GM21515 (cell line): ENCODE measurements at regions not wholly inside any gene's neighbourhood (a gene's known extent, or its start where the extent isn't known, plus 50 kb on each side); places are given as distances from the start of the nearest gene placed in this dataset.

Source experiments
- ATAC-seq: cut with Tn5 transposase; IDR thresholded peaks from one replicate; pipeline ENCODE4 v1.9.1; 2021; ENCODE audit not compliant: unreplicated experiment

DNA sequence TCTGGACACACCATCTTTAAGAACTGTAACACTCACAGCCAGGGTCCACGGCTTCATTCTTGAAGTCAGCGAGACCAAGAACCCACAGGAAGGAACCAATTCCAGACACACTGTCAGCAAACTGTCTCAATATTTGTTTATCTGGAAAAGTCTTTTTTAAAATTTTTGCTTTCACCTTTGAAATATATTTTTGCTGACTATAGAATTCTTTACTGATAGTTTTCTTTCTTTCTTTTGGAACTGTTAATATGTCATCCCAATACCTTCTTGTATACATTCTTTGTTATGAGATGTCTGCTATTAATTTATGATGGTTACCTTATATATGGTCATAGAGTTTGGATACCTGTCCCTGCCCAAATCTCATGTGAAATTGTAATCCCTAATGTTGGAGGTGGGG, 145.1 kb upstream of the IRX4 start:
- no peak for ATAC-seq

DNA sequence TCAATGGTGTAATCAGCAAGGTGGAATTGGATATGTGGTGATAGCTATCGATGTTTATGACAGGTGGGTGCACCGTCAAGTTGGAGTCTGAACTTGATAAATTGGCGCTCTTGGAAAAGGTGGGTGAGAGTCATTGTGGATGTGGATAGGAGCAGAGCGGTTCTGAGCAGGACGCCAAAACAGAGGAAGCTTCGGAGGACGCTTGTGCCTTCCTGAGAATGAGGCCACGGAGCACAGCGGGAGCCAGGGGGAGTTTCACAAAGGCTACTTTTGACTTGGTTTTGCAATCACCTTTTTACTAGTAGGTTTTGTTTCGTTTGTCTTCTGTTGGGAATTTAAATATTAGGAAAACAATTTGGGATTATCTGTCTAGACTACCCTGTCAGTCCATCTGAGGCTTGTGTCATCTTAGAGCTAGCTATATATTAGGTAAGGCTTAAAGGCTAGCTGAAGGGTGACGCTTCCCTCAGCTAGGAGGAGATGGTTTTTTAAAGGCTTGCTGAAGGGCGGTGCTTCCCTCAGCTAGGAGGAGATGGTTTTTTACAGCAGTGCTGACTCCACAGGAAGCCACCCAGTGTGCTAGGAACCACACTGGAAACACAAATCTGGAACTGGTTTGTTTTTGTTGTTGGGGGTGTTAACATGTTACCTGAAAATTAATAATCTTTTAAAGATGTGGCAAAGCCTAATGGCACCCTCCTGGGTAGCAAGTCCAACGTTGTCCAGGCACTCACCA, 142.4 kb upstream of the IRX4 start:
- ATAC-seq: no peak

DNA sequence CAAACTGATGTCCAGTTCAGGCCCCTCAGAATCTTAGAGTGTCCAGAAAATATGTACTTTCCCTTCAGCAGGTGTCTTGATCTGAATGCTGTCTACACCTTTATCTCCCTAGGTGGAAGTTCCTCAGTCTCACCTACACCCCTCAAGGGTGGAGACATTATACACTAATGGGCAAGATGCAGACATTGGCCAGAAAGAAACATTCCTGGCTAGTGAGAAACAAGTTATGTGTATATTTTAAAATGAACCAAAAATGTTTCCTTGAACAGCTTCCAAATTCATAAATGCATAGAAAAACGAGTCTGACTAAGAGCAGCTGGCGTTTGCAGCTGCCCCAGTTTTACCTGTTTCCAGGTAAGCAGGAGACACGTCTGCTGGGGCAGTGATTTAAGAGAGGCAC, 140.5 kb upstream of the IRX4 start:
- ATAC-seq: no peak

DNA sequence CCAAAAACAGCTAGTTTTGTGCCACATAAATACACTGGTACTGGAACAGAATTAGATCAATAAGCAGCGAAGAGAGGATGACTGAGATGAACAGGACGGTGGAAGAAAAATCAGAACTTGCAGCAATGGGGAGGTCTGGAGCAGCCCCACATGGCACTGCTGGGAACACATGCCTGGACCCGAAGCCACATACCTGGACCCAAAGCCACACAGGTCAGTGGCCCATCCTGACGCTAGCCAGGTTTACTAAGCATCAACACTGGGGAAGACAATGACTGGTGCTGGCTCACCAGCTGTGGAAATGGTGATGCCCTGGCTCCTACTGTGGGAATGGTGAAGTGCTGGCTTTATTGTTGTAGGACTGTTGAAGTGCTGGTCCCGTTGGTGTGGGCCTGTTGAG, 139.7 kb upstream of the IRX4 start:
- no peak for ATAC-seq

DNA sequence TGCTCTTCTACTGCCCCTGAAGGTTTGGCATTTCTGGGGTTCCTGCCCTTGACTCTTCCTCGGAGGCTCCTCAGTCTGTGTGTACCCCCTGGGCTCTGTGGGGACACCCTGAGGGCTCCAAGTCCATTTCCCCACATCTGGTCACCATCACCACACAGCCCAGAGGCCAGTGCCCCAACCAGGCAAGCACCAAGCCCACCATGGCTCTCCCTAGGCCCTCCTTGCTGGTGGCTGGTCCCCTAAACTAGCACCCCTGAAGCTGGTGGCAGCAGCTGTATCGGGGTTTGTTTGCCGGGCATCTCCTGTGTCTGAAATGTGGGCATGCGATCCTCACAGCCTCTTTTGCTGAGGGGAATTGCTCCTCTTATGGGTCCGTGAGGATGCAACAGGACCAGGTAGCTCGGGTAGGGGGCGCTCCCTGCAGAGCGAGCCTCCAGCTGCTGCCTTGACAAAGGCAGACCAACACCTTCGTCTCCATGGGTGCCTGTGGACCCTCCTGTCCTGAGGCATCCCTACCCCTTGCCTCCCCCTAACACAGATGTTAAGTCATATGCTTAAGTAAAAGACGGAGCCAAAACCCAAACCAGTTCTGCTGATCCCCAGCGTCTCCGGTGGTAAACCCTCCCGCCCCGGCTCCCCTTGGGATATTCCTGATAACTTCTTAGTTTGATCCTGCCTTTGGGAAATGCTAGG, 138.9 kb upstream of the IRX4 start:
- ATAC-seq: no peak

DNA sequence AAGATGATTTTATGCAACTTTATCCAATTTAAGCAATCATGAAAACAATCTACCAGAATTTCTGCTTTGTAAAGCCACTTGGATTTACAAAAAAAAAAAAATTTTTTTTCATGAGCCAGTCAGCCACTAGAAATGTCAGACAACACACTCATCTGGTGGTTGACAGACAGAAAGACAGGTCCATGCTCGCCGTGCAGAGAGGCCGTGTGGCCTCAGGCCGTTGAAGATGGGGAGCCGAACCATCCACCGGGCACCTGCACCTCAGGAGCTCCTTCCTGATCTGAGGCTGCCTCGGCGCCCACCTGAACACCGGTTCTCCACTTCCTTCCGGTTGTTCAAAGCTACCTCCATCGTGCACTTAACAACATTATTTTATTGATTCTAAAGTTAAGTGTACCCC, 138.0 kb upstream of the IRX4 start:
- ATAC-seq: no peak

DNA sequence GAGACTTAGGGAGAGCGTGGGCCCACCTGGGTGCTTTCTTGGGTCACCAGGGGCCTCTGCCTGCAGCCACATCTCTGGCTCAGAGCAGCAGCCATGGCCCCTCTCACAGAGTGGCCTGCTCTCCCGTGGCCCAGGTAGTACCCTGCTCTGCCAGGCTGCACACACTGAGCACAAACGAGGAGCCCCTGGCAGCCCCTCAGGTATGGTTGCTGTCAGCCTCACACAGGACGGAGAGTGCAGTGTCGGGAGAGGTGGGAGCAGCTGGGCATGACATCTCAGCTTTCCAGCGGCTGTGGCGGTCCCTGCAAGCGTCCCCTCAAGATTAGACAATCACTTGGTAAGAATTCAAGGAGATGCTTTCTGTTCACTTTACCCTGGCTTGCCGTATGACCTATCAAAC, 137.0 kb upstream of the IRX4 start:
- no peak for ATAC-seq

DNA sequence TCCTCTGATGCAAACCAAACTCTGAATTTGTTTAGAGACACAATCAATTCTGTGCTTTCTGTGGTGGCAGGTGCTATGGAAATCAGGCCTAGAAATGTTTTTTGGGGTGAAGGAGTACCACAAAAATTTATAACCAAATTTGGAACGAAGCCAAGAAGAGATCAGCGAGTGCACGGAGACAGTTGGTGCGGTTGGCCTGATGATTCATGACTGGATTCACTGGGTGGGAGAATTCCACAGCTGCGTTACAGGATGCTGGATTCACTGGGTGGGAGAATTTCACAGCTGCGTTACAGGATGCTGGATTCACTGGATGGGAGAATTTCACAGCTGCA, 135.6 kb upstream of the IRX4 start:
- ATAC-seq: no peak

DNA sequence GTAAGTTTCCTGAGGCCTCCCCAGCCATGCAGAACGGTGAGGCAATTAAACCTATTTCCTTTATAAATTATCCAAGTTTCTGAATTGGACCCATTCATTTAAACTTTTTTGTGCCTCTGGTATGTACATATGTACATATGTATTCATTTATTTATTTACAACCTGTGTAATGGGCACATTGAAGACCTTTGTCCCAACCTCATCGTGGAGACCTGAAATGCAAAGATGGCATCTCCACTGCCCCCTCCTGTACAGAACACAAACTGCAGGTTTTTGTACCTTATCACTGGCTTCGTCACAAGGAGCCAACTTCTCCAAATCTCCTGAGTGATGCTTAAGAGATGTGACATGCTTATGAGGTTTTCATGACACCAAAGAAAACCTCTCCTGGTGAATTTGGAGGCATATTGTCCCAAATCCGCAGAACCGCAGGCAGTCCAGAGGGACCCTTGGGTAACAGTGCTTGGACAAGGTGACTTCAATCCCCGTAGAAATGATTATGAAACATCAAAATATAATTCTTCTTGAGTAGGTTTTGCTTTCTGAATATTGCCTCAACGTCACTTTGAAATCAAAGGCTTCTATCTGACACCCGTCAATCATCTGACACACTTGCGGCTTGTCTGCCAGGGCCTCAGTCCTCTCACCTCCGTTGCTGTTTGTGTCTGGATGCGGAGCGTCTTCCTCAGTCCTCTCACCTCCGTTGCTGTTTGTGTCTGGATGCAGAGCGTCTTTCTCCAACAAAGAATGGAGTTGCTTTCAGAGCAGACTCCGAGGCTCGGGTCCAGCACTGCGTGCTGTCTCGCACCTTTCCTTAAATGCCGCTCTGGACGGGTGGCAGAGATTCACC, 135.0 kb upstream of the IRX4 start:
- no peak for ATAC-seq

DNA sequence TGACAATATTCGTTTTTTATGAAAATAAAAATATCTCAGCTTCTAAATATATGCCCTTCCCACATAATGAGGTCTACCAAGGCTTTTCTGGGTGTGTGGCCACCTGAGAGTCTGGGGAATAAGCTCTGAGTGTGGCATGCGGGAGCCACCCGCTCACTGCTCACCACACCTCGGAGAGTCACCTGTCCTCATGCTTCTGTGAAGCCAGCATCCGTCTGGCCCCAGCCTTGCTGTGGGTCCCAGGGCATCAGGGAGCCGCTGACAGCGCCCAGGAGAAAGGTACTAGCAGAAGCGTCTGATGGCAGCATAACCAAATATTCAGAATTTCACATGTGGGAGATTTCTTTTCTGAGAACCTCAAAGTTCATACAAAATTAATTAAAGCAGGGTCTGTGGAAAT, 133.2 kb upstream of the IRX4 start:
- ATAC-seq: no peak

DNA sequence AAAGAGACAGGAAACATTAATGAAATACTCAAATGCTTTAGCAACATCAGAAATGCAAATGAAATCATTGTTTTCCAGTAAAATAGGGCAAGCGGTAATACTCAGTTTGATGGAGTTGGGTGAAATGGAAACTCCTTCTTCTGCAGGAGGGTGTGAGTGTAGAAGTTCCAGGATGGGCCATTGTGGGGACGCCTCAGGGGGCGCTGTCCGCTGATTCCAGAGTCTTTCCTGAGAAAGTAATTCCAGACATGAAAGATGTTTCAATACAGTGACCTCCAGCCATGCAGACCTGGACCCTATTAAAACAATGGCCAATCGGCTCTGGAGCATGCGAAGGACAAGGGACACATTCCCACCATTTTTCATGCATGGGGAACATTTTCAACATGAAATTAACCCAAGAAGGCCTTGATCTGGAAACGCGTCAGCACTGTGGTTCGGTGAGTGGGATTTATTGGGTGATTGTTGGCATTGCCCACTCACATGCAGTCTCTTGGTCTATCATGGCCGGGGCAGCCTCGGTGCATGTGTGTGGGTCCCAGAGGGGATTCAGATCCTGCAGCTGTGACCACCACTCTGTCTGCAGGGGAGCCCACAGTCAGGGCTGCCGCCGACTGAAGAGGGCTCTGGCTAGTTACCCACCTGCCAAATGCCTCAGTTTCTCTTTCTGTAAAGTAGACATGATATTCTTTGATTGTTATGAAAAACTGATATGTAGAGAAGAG, 132.6 kb upstream of the IRX4 start:
- no peak for ATAC-seq

DNA sequence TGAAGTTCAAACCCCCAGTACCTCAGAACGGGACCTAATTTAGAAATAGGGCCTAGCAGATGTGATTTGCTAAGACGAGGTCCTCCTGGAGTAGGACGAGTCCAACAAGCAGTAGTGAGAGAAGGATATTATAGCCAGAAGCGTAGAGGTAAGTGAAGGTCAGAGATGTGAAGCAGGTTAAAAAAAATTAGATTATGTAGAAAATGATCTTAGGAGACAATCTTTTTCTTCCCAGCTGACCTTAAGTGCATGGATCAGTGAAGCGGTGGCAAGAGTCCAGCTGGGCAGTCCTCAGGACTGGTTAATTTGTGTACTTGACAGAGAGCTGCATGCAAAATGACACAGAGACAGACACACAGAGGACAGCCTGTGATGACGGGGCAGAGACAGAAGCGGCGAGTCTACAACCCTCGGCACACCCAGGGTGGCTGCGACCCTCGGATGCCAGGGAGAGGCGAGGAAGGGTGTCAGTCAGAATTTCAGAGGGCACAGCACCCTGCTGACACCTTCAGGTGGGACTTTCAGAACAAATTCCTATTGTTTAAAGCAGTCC, 131.4 kb upstream of the IRX4 start:
- ATAC-seq: no peak

DNA sequence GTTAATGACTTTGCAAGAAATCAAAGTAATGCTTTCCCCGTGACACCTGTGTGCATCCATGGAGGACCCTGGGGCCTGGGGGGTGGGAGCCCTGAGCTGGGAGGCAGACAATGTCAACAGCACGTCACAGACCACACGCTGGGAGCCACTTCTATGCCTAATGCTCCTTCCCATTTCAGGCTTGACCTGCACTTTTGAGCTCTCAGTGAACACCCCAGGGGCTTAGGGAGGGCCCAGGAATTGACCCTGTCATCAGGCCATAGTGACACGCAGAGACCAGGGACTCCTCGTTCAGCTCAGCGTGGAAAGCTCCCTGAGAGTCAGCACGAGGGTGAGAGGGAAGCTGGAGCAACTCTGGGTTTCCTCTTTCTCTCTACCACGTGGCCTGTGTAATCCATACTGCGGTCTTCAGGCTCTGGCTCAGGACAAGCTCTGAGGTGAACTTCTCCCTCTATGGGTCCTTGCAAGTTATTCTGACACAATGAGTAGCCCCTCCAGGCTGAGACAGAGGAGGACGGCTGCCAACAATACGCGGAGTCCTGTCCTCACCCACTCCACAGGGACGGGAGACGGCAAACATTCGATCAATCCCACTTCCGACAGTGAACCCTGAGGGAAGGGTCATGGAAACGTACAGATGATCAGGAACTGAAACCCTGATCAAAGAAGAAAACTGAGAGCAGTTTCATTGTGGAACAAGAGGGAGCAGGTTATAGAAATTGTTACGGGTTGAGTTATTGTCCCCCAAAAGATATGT, 130.8 kb upstream of the IRX4 start:
- ATAC-seq: no peak

DNA sequence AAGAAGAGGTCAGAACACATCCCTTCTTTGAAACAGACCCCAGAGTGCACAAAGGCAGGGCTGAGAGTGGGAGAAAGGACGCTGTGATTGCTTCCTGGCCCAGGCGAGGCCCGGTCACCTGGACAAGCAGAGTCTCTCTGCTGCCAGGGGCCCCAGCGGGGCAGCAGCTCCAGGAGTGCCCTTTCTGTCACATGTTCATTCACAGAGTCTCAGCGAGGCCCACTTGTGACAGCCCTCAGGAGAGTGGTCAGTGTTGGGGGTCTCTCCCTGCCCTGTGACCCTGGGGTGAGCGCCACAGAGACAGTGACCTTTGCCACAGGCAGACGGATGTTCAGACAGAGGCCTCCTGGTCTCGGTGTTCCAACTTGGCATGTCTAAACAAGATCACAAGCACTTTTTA, 130.2 kb upstream of the IRX4 start:
- ATAC-seq: no peak

DNA sequence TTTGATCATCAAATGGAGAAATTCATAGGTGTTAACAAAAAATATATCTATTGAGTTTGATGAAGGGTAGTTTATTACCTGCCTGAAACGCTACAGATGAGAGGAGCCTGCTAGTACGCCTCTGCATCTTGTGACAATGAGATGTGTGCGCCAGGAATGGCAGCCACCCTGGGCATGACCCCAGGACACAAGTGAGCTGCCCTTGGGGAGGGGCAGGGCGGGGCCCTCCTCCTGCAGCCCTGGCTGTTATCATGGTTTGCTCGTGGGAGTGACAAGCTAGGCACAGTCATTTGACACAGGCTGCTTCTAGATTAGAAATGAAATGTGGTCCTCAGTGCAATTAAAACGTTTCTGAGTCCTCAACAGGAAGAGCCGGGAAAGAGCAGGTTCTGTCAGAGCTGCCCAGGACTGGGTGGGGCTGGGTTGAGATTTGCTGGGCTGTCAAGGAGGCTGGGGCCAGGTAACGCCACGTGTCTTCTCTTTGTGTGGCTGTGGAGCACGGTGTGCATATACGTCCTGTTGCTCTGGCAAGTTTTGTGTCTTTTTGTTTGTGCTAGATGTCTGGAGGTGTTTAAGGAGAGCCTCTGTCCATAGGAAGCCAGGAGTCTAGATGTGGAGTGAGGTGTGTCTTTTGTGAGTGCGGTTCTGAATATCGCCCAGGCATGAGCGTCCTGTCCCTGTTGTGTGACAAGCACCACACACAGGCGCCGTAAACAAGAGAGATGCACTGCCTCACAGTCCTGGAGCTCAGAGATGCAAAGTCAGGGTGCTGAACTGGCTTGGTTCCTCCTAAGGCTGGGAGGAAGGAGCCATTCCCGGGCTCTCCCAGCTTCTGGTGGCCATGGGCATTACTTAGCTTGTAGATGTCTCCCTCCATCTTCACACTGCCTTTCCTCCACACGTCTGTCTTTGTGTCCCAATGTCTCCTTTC, 129.0 kb upstream of the IRX4 start:
- no peak for ATAC-seq

DNA sequence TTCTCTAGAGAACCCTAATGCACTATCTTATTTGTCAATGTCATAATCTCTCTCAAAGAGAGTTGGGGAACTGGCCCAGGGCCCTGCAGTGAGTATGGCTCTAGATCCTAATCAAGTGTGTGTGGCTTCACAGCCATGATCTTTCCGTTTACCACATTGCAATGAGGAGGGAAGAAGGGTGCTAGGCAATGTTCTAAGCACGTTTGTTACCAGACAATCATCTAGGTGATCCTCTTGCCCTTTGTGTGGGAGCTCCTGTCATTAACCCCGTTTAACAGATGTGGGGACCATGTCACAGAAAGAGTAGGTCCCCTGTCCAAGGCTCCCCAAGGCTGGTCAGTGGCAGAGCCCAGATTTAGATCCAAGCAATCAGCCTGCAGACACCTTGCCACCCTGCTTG, 128.2 kb upstream of the IRX4 start:
- ATAC-seq: no peak

DNA sequence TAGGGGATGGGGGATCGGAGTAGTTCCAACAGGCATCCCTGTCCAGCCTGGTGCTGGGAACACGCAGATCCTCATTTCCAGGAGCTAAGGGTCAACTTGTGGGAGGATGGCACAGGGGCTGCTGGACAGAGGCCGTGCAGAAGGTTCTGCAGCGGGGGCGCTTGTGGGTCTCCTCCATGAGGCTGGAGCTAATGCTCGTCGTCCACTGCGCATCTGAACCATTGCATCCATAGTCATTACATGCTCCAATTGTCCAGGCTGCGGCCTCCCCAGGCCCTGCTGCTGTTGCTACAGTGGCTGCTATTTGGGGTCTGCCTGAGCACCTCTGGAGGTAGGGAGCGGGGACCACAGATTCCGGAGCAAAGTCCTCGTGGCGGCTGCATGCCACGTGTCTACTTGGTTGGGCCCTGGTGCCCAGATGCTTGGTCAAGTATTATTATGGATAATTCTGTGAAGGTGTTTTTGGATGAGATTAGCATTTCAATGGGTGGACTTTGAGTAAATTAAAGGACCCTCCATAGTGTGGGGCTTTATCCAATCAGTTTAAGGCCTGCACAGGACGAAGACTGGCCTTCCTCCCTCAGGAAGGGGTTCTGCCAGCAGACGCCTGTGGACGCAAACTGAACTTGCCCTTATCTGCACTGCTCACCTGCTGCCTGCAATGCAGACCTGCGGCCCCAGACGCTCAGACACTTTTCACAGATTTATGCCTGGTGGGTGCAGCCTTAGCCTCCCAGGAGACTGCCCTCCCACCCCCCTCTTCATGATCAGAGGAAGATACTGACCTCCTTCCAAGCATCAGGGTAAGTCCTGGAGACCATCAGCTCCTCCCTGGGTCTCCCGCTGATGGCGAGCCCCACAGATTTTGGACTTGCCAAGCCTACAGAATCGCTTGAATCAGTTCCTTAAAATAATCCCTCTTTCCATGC, 127.5 kb upstream of the IRX4 start:
- no peak for ATAC-seq
